ENCODE measurements at regions not wholly inside any gene's neighbourhood (a gene's known extent, or its start where the extent isn't known, plus 50 kb on each side); places are given as distances from the start of the nearest gene placed in this dataset.

DNA sequence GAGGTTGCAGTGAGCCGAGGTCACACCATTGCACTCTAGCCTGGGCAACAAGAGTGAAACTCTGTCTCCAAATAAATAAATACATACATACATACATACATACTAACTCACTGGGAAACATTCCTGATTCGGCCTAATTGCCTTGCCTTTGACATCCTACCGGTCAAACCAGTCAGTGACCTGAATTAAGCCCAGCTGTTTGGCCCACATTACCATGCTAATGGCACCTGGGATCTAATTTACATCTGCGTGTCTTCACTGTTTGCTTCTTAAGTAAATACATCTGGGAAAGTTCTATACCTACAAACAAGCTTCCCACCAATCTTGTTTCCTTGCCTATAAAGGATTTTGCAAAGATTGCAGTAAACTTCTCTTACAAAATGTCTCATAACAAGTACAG, 230.2 kb upstream of the ZC3H15 start:
- TF ChIP-seq, protein P1, sequence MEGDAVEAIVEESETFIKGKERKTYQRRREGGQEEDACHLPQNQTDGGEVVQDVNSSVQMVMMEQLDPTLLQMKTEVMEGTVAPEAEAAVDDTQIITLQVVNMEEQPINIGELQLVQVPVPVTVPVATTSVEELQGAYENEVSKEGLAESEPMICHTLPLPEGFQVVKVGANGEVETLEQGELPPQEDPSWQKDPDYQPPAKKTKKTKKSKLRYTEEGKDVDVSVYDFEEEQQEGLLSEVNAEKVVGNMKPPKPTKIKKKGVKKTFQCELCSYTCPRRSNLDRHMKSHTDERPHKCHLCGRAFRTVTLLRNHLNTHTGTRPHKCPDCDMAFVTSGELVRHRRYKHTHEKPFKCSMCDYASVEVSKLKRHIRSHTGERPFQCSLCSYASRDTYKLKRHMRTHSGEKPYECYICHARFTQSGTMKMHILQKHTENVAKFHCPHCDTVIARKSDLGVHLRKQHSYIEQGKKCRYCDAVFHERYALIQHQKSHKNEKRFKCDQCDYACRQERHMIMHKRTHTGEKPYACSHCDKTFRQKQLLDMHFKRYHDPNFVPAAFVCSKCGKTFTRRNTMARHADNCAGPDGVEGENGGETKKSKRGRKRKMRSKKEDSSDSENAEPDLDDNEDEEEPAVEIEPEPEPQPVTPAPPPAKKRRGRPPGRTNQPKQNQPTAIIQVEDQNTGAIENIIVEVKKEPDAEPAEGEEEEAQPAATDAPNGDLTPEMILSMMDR (IDR thresholded peaks at IDR 0.05; ENCODE audit: borderline replicate concordance, extremely low read depth, low read length, poor library complexity, severe bottlenecking), result no peak
- TF ChIP-seq EZH2 (IDR thresholded peaks at IDR 0.05; ENCODE audit: borderline replicate concordance, low read depth, low read length, severe bottlenecking), result no peak

Data from DND-41 (cell line).